ENCODE measurements at regions not wholly inside any gene's neighbourhood (a gene's known extent, or its start where the extent isn't known, plus 50 kb on each side); places are given as distances from the start of the nearest gene placed in this dataset.
"Not testable (repeated sequence)": the region's sequence is repeated elsewhere in the genome, so short reads cannot be mapped to it uniquely, and the experiment has no call there.

GRCh38 chr6:34646714-34647113 lies 49.9 kb downstream of the ILRUN start:
- no peak for DNase-seq (ENCODE audit: low spot score)

DNA sequence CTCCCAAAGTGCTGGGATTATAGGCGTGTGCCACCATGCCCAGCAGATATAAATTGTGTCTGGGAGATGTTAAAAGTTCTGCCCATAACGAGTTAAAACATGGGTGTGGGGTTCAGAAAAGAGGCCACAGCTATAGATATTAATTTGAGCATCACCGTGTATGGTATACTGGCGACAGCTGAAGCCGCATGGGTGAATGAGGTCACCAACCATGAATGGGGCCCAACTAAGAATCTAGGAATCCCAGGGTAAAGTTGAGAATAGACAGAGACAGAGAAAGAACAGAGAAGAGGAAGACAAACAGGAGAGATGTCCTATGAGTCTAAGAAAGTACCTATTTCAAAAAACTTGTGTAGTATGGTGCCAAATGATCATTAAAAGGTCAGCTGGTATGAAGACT lies 50.9 kb downstream of the ILRUN start:
- no peak for DNase-seq (ENCODE audit: low spot score)

GRCh38 chr6:34644716-34645115 lies 51.9 kb downstream of the ILRUN start:
- DNase-seq (ENCODE audit: low spot score): no peak

- DNase-seq (ENCODE audit: low spot score): no peak
Measured at GRCh38 chr6:34642427-34642826, 54.1 kb downstream of the ILRUN start.

- not testable (repeated sequence) for DNase-seq (ENCODE audit: low spot score)
Measured at GRCh38 chr6:34640074-34640849, 56.3 kb downstream of the ILRUN start.

- DNase-seq (ENCODE audit: low spot score): no peak
Measured at GRCh38 chr6:34638834-34639736, 57.5 kb downstream of the ILRUN start.

GRCh38 chr6:34633785-34634184 lies 62.8 kb downstream of the ILRUN start:
- no peak for DNase-seq (ENCODE audit: low spot score)

- DNase-seq (ENCODE audit: low spot score): no peak
Measured at GRCh38 chr6:34633256-34633655, 63.3 kb downstream of the ILRUN start.

DNA sequence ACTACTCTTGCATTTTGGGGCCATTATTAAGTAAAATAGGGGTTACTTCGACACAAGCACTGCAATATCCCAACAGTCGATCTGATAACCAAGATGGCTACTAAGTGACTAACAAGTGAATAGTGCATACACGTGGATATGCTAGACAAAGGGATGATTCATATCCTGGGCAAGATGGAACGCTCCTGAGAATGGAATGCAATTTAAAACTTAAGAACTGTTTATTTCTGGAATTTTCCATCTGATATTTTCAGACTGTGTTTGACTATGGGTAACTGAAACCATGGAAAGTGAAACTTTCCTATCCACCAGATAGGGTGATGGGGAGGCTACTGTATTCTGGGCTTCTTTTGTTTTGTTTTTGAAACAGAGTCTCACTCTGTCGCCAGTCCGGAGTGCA lies 66.5 kb downstream of the ILRUN start:
- DNase-seq (ENCODE audit: low spot score): peak; percentile 68

- DNase-seq (ENCODE audit: low spot score): no peak
Measured at GRCh38 chr6:34627296-34627695, 69.3 kb downstream of the ILRUN start.

DNA sequence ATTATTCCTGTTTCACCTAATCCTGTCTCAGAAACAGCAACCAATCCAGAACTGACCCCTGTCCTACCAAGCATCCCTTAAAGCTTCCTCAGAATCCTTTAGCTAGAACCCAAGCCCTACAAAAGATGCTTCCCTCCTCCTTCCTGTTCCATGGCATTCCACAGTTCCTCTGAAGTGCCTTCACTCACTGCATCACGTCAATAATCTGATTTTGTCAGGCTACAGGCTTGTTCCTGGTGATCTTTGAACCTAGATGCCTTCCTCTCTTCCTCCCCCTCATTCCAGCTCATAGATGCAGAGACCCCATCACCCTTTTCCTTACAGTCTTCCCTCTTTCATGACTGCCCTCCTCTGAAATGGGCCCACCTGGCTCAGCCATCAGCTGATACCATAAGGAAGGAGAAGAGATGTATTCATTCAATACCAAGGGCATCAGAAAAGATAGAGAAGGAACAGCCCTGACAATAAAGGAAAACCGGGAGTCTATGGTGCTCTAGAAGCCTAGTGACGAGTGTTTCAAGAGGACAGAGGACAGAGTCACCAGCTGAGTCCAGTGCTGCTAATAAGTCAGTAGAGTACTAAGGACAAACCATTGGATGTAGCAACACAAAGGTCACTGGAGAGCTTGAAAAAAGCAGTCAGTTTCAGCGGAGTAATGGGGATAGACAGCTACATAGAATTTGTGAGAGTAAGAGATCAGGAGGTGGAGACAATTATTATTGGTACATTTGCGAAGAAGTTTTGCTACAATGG lies 62.5 kb upstream of the SPDEF start:
- no peak for DNase-seq (ENCODE audit: low spot score)

- DNase-seq (ENCODE audit: low spot score): no peak
Measured at GRCh38 chr6:34617231-34617630, 61.1 kb upstream of the SPDEF start.

DNA sequence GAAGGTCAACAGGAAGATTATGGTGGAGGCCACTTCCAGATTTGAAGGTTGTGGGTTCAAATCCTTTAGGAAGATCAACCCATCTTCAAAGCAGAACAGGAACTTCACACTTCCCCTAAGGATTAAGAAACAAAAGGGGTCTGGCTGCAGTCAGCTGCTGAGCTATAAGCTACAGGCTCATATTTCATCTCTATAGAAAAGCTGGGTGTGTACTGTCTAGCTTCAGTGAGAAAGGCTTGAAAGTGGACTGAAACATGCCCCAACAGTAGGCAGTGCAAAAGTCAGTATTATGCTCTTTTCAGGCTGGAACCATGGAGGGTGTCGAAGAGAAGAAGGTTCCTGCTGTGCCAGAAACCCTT lies 60.1 kb upstream of the SPDEF start:
- DNase-seq (ENCODE audit: low spot score): no peak

DNA sequence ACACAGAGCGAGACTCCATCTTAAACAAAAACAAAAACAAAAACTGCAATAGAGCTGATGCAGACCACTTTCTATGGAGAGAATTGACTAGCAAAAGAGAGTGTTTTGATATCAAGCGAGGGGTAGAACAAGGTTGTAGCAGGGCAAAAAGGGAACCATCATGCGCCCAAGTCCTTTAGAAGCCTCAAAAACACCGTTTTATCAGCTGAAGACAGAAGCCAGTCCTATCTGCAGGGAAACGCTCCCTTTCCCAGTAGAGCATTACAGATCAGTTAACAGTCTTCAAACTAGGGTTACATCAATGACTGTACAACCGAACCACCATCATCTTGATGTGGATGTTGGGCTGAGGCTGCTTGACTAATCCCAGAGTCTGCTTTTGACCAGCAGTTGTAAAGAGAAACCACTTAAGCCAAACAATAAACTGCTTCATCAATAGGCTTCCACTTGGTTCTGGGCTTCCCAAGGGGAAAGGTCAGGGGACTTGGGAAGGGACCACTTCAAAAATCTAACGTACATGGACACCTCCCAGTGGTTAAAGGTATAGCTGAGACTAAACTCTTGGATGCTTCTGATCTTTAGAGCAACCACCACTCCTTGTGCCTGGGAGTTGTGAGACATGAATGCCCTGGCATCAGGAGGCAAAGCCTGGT lies 59.6 kb upstream of the SPDEF start:
- no peak for DNase-seq (ENCODE audit: low spot score)

GRCh38 chr6:34610819-34611477 lies 54.8 kb upstream of the SPDEF start:
- peak; percentile 48 for DNase-seq (ENCODE audit: low spot score)

GRCh38 chr6:34608321-34609091 lies 52.4 kb upstream of the SPDEF start:
- DNase-seq (ENCODE audit: low spot score): no peak

DNA sequence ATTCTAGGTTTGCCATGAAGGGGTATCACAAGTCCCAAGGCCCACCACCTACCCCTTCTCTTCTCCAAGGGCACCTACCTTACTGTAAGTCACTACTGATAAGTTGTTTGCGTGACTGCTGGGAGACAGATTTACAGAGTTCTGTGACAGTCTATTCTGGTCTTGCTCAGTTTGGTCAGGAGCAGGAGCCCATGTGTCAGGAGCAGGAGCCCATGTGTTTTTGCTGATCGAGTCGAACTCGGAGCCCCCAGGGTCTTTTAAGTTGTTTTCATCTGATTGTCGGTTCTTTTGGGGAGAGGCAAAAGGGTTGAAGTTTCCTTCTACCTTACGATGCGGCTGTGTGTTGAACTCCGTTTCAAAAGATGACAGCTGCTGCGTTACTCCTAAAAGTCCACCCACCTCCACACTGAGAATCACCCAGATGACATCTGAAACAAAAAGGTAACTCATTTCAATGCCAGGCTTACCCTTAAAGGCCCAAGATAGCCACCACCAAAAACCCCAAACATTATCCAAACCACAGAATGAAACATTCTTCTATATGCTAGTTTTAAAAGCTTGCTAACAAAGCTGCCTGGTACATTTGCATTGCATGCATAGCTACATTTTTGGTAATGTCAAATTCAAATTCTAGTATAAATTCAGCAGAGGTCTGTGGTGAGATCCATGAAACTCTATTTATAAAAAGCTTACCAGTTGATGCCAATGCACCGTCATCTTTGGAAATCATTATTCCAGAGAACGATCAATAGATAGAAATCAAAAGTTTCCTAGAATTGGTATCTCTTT lies 50.5 kb upstream of the SPDEF start:
- DNase-seq (ENCODE audit: low spot score): no peak

All from AG08395 (cell line).